Mammary epithelial cell (primary cell): ENCODE measurements at regions not wholly inside any gene's neighbourhood (a gene's known extent, or its start where the extent isn't known, plus 50 kb on each side); places are given as distances from the start of the nearest gene placed in this dataset.

Source experiments
- EZH2 ChIP-seq: IDR thresholded peaks from 2 replicates; pipeline ENCODE4 v1.6.1; 2012; ENCODE audit warnings: low read length, inconsistent platforms, borderline replicate concordance
- TF ChIP-seq, protein P1 (sequence below), 2 donors: IDR thresholded peaks in 1 of 2; conservative IDR thresholded peaks in 1 of 2; 2 replicates each; pipeline ENCODE4 v1.5.1; 2011 to 2012; ENCODE audit warnings: inconsistent platforms in 2 of 2, low read length in 2 of 2, mild to moderate bottlenecking in 2 of 2, control low read depth in 1 of 2, low read depth in 1 of 2; ENCODE audit not compliant: insufficient read depth in 1 of 2; ENCODE audit errors: extremely low read depth in 1 of 2

DNA sequence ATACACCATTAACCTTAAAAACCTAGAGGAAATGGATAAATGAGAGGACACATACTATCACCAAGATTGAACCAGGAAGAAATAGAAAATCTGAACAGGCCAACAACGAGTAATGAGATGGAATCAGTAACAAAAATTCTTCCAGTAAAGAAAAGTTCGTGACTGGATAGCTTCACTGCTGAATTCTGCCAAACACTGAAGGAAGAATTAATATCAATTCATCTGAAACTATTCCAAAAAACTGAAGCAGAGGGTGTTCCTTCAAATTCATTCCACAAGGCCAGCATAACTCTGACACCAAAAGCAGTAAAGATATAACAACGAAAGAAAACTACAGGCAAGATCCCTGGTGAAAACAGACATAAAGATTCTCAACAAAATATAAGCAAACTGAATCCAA, 195.8 kb upstream of the GPR149 start:
- no peak for TF ChIP-seq EZH2
- TF ChIP-seq, protein P1, sequence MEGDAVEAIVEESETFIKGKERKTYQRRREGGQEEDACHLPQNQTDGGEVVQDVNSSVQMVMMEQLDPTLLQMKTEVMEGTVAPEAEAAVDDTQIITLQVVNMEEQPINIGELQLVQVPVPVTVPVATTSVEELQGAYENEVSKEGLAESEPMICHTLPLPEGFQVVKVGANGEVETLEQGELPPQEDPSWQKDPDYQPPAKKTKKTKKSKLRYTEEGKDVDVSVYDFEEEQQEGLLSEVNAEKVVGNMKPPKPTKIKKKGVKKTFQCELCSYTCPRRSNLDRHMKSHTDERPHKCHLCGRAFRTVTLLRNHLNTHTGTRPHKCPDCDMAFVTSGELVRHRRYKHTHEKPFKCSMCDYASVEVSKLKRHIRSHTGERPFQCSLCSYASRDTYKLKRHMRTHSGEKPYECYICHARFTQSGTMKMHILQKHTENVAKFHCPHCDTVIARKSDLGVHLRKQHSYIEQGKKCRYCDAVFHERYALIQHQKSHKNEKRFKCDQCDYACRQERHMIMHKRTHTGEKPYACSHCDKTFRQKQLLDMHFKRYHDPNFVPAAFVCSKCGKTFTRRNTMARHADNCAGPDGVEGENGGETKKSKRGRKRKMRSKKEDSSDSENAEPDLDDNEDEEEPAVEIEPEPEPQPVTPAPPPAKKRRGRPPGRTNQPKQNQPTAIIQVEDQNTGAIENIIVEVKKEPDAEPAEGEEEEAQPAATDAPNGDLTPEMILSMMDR (conservative IDR thresholded peaks at IDR 0.05 in 1 of 2, IDR thresholded peaks at IDR 0.05 in 1 of 2; ENCODE audit: extremely low read depth in 1 of 2, insufficient read depth in 1 of 2, low read depth in 1 of 2, low read length in 2 of 2) = no peak
